Smooth muscle cell (in vitro differentiated cells): ENCODE measurements at regions not wholly inside any gene's neighbourhood (a gene's known extent, or its start where the extent isn't known, plus 50 kb on each side); places are given as distances from the start of the nearest gene placed in this dataset.

Source experiments
- DNase-seq: peaks from one replicate; lab custom pipeline; 2025; ENCODE audit not compliant: unreplicated experiment; lab: John Stamatoyannopoulos, UW
- H2AFZ ChIP-seq: fragments of 200-600 bp; sonication (generic); 2 replicates; pipeline ENCODE4 v1.6.0; 2016; ENCODE audit warnings: antibody characterized with exemption, low read depth, mild to moderate bottlenecking
- H3F3A ChIP-seq: fragments of 200-600 bp; sonication (generic); 2 replicates; pipeline ENCODE4 v1.6.0; 2017; ENCODE audit warnings: antibody characterized with exemption, low read depth
- H3K27ac ChIP-seq: fragments of 200-600 bp; sonication (generic); 2 replicates; pipeline ENCODE4 v1.5.1; 2016; ENCODE audit warnings: low read depth, mild to moderate bottlenecking
- H3K27me3 ChIP-seq: fragments of 200-600 bp; sonication (generic); 2 replicates; pipeline ENCODE4 v1.6.1; 2016; ENCODE audit warnings: low read depth, mild to moderate bottlenecking
- H3K36me3 ChIP-seq: fragments of 200-600 bp; sonication (generic); 2 replicates; pipeline ENCODE4 v1.5.1; 2016; ENCODE audit warnings: low read depth
- H3K4me1 ChIP-seq: fragments of 200-600 bp; sonication (generic); 2 replicates; pipeline ENCODE4 v1.5.1; 2016; ENCODE audit warnings: low read depth
- H3K4me2 ChIP-seq: fragments of 200-600 bp; sonication (generic); 2 replicates; pipeline ENCODE4 v1.6.0; 2016; ENCODE audit warnings: mild to moderate bottlenecking
- H3K4me3 ChIP-seq: fragments of 200-600 bp; sonication (generic); 2 replicates; pipeline ENCODE4 v1.5.1; 2016; ENCODE audit warnings: mild to moderate bottlenecking
- H3K79me2 ChIP-seq: fragments of 200-600 bp; sonication (generic); 2 replicates; pipeline ENCODE4 v1.6.0; 2016; ENCODE audit warnings: low read depth, mild to moderate bottlenecking
- H3K9ac ChIP-seq: fragments of 200-600 bp; sonication (generic); 2 replicates; pipeline ENCODE4 v1.6.0; 2016; ENCODE audit warnings: low read depth
- H3K9me3 ChIP-seq: fragments of 200-600 bp; sonication (generic); replicated peaks from 2 replicates; pipeline ENCODE4 v1.5.1; 2016; ENCODE audit warnings: low read depth
- H4K20me1 ChIP-seq: fragments of 200-600 bp; sonication (generic); 2 replicates; pipeline ENCODE4 v1.6.0; 2016; ENCODE audit warnings: low read depth
- CTCF ChIP-seq: fragments of 200-600 bp; sonication (generic); IDR thresholded peaks from 2 replicates; pipeline ENCODE4 v1.5.1; 2017; ENCODE audit warnings: borderline replicate concordance, mild to moderate bottlenecking, antibody characterized with exemption; ENCODE audit not compliant: insufficient read depth, poor library complexity, severe bottlenecking
- WGBS: methylation state at CpG from one replicate; pipeline ENCODE4 v1.1.7; 2016; ENCODE audit warnings: low lambda C conversion rate; 5-methylcytosine and 5-hydroxymethylcytosine counted together

DNA sequence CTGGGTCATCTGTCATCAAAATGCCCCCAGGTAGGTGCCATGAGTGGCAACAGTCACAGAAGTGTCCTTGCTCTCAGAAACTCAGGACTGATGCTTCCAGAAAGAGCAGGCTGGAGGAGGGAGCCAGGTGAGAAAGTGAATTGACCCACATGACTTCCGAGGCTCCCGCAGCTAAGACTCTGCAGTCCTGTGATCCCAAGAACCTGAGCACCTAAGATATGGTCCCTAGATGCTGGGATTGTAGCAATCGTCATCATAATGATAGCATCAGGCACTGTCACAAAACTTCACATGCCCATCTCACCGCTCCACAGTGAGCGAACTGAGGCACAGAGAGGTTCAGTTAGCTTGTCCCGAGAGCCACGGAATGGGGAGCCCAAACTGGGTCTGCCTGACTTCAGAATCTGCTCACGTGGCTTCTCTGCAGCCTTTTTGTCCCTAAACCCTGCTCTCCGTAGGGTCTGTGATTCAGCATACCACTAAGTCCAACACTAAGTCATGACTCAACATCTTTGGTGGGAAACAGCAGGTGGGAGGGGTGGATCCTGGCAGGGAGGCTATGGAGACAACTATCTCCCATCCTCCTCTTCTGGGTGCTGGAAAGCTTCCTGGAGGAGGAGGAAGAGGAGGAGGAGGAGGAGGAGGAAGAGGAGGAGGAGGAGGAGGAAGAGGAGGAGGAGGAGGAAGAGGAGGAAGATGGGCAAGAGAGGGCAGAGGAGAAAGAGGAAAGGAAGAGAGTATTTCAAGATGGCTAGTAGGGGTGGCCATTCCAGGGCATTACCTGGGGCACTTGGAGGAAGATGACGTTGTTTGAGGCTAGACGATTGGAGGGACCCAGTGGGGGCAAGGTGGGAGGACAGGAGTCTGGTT is 55.5 kb upstream of the DLX4 start:
- no peak overlapping the region for H2AFZ ChIP-seq
- H3K4me1 ChIP-seq = peaks cover 34% of the 10 kb centered on the region
- H3K27ac ChIP-seq = no peak overlapping the region
- no peaks in the 10 kb centered on the region for H3K36me3 ChIP-seq
- H3F3A ChIP-seq = no peaks in the 10 kb centered on the region
- H3K27me3 ChIP-seq = peaks cover 53% of the 10 kb centered on the region
- H4K20me1 ChIP-seq = no peaks in the 10 kb centered on the region
- WGBS = 57% methylated on average over 11 of the region's 11 CpGs
- DNase-seq = no peak
- no peak overlapping the region for H3K9ac ChIP-seq
- no peak overlapping the region for H3K4me3 ChIP-seq
- H3K79me2 ChIP-seq = no peaks in the 10 kb centered on the region
- H3K9me3 ChIP-seq = no peaks in the 10 kb centered on the region
- no peak for TF ChIP-seq CTCF
- no peak overlapping the region for H3K4me2 ChIP-seq

- H3K9ac ChIP-seq = no peak overlapping the region
- peaks cover 46% of the 10 kb centered on the region for H3K27me3 ChIP-seq
- no peak for DNase-seq
- 41% methylated on average over 4 of the region's 4 CpGs for WGBS
- TF ChIP-seq CTCF = no peak
- H3K79me2 ChIP-seq = no peaks in the 10 kb centered on the region
- H3K4me3 ChIP-seq = no peak overlapping the region
- no peak overlapping the region for H2AFZ ChIP-seq
- H4K20me1 ChIP-seq = no peaks in the 10 kb centered on the region
- H3K4me1 ChIP-seq = peaks cover 34% of the 10 kb centered on the region
- H3K27ac ChIP-seq = no peak overlapping the region
- H3K9me3 ChIP-seq = no peaks in the 10 kb centered on the region
- no peaks in the 10 kb centered on the region for H3F3A ChIP-seq
- no peaks in the 10 kb centered on the region for H3K36me3 ChIP-seq
- H3K4me2 ChIP-seq = no peak overlapping the region
Observed at GRCh38 chr17:49914096-49914490, 54.9 kb upstream of the DLX4 start.

- H3K27me3 ChIP-seq = peaks cover 41% of the 10 kb centered on the region
- H3F3A ChIP-seq = no peaks in the 10 kb centered on the region
Observed at GRCh38 chr17:49914664-49915063, 54.3 kb upstream of the DLX4 start.

More at GRCh38 chr17:49914664-49915063, 54.3 kb upstream of the DLX4 start:
- Histone ChIP-seq H3K36me3 (no peaks in the 10 kb centered on the region), H2AFZ (no peak overlapping the region), H3K9ac (no peak overlapping the region), H3K4me2 (no peak overlapping the region), H3K9me3 (no peaks in the 10 kb centered on the region), H3K4me1 (peaks cover 31% of the 10 kb centered on the region), H3K79me2 (no peaks in the 10 kb centered on the region), H3K4me3 (no peak overlapping the region), H3K27ac (no peak overlapping the region), H4K20me1 (no peaks in the 10 kb centered on the region)
- TF ChIP-seq CTCF = no peak
- 91% methylated on average over 4 of the region's 4 CpGs for WGBS
- DNase-seq = no peak
